ENCODE measurements at regions not wholly inside any gene's neighbourhood (a gene's known extent, or its start where the extent isn't known, plus 50 kb on each side); places are given as distances from the start of the nearest gene placed in this dataset.
"Not testable (repeated sequence)": the region's sequence is repeated elsewhere in the genome, so short reads cannot be mapped to it uniquely, and the experiment has no call there.

DNA sequence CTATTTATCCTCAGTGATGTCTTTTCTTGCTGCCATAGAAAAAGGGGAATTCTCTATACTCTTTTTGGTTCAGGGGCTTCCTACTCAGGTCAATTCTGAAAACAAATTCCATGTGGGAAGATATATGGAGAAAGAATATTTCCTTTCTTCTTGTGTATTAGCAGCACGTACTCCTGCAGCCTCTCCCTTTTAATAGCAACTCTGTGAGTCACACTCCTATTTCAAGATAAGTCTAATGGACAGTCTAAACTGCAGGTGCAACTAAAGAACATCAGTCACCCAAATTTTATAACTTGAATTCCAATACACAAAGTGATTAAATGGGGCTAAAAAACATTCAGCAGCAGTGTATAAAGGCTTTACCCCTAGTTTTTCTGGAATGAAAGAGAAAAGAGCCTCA, 942.2 kb downstream of the CNTNAP5 start:
- DNase-seq: no peak

DNA sequence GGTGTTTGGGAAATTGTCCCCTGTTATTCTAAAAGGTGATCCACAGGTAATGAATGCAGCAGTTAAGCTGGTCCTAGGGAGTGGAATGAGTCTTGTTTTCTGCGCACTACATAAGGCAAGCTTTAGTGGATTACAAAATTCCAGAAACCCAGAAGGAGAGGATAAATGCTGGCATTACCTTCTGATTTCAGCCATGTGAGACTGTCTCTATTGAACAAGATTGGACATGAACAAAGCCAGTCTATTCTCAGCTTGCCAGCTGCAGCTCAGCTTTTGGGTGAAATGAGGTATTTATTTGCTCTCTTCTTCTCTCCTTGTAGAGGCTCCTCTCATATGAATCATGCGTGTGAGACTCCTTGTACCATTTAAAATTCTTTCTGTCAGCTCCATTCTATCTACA, 944.9 kb downstream of the CNTNAP5 start:
- no peak for DNase-seq

DNA sequence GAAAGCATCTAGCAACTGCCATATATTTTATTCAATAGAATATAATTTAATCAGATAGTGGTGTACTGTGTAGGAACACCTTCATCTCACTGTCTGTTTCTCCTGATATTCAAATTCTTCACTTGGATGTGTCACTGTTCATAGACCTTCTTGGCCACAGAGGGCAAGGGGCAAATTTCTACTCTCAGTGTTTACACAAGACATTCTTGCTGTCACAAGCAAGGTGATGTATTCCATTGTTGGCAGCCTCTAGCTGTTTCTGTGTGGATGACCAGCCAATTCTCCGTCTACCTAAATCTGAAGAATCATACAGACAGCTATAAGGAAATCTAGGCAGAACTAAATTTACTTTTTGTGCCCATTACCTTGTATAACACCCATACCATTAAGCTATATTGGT, 948.3 kb downstream of the CNTNAP5 start:
- DNase-seq: no peak

DNA sequence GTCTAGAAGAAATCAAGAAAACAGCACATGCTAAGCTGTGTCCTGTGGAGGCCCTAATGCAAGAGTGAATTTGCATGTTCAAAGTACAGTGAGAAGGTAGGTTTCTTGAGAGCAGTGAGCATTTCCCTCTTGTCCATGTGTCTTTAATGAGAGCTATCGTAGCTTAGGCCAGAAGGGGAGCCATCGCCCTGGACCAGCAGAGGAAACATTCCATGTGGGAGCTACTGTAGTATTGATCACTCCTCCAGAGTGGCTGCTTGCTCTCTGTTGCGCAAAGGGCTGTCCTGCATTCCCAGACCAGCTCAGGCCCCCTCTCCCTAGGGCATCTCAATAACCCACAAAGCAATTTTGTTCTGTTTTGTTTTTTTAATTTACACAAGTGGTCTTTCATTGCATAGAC, 950.1 kb downstream of the CNTNAP5 start:
- DNase-seq: no peak

DNA sequence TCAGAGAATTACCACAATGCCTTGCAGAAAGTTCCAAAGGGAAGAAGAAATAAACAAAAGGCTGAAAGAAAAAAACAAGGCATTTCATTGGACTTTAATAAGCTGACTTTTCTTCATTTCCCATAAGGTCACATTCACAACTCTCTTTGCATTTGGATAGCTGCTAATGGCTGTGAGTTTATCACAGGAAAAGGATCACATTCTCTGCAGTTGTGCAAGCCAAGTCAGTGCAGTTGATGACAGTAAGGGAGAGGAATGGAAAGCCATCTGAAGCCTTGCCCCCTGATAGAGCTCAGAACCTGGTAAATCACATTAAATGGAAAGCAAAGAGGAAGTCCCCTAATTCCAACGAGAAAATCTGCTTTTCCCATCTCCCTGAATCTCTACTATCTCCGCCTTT, 950.6 kb downstream of the CNTNAP5 start:
- no peak for DNase-seq

DNA sequence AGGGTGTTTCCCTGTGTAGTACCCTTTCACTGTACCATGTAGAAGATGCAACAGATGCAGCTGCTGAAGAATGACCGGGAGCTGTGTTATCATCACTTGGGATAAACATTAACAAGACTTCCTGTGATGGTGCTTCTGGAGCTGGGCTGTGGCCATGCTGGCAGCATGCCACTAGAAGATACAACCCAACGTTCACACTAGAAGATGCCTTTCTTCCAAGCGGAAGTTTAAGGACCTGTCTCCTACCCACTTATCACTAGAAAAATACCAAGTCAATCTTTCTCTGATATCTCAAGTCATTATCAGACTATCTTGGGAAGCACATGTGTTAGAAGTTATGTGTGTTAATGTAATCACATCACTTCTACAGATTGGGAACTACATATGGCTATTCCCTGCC, 953.5 kb downstream of the CNTNAP5 start:
- no peak for DNase-seq

DNA sequence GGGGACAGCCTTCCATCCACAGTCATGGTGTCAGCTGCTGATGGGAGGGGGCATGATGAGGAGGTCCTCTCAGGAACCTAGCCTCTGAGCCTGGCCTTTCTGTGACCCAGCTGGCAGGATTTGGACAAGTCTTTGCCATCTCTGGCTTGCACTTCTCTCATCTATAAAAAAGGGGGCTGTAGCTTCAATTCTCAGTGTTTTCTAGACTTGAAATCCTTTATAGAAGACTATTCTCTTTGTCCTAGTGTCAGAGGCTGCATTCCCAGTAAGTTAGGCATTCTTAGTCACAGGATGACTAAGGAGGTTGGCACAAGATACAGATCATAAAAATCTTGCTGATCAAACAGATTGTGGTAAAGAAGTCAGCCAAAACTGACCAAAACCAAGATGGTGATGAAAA, 958.5 kb downstream of the CNTNAP5 start:
- DNase-seq: no peak

DNA sequence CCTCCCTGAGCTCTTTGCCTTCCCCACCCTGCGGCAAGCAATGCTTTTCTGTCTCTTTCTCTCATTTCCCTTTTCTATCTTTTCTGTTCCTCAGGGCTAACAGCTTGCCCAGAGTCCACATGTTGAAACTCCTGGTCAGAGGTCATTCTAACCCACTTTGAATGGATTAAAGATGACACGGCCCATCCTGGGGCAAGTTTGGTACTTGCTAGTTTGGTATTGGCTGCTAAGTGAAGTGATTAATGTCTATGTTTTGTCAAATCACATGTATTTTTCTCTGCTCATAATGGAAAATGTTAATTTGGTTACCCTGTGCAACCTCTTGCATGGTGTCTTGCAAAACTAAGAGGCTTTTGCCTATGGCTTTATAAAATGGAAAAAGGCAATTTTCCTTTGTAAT, 960.2 kb downstream of the CNTNAP5 start:
- no peak for DNase-seq

DNA sequence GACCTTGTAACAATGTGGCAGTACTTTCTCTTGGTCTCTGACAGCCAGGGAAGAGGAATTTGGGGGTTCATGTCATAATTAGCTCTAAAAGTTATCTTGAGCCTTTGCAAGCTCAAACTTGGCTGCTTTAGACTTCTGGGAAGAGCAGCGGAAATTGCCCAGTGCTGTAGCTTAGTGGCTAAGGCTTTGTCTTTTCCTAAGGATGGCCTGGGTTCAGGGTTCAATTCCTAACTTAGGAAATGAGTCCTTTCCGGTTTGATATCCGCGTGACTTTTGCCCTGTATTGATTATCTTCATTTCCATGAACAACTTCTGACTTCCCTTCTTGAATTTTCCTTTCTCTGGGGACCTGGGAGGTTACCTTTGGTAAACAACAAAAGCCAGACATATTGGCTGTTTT, 961.0 kb downstream of the CNTNAP5 start:
- no peak for DNase-seq

DNA sequence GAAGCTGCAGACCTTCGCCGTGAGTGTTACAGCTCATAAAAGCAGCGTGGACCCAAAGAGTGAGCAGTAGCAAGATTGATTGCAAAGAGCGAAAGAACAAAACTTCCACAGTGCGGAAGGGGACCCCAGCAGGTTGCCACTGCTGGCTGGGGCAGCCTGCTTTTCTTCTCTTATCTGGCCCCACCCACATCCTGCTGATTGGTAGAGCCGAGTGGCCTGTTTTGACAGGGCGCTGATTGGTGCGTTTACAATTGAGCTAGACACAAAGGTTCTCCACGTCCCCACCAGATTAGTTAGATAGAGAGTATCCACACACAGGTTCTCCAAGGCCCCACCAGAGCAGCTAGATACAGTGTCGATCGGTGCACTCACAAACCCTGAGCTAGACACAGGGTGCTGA, 961.8 kb downstream of the CNTNAP5 start:
- DNase-seq: not testable (repeated sequence)

DNA sequence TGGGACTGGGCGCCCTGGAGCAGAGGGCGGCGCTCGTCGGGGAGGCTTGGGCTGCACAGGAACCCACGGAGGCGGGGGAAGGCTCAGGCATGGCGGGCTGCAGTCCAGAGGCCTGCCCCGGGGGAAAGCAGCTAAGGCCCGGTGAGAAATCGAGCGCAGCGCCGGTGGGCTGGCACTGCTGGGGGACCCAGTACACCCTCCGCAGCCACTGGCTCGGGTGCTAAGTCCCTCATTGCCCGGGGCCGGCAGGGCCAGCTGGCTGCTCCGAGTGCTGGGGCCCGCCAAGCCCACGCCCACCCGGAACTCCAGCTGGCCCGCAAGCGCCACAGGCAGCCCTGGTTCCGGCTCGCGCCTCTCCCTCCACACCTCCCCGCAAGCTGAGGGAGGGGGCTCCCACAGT, 962.3 kb downstream of the CNTNAP5 start:
- not testable (repeated sequence) for DNase-seq

DNA sequence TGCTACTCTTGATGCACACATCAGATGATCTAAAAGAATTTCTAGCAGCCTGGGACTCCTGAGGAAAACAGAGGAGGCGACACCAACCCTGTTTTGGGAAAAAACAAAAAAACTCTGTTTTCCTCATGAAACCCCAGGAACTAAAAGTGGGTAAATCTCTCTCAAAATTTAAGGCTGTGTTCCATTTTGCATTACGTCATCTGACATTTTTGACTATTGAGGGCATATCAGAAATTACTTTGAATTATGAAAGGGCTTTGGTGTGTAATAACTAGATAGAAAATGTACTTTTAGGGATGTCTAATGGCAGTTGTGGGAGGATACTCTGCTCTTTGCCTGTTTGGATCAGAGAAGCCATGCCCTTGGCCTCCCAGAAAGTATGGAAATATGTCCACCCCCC, 963.0 kb downstream of the CNTNAP5 start:
- DNase-seq: no peak

DNA sequence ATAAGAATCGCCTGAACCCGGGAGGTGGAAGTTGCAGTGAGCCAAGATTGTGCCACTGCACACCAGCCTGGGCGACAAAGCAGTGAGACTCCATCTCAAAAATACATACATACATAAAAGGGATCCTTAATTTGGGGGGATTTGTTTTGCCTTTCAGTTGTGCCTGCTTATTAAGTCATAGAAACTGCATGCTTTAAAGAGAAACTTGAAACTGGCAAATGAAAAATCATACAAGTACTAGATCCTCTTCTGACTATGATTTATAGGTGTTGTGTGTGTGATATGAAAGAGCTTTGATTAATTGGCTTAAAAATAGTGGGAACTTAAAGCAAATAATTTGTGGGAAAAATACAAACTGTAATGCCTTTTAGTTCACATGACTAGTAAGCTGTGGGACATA, 963.7 kb downstream of the CNTNAP5 start:
- no peak for DNase-seq

DNA sequence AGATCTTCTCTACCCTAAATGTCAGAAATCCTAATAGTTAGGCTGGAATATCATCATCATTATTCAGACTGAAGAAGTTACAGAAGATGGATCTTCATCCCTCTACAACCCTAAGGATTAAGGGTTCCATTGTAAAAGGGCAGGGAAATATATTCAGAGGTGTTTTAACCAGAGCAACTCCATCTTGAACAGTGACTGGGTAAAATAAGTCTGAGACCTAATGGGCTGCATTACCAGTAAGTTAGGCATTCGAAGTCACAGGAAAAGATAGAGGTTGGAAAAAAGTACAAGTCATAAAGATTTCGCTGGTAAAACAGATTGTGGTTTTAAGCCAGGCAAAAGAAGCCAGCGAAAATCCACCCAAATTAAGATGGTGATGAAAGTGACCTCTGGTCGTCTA, 968.7 kb downstream of the CNTNAP5 start:
- DNase-seq: no peak

DNA sequence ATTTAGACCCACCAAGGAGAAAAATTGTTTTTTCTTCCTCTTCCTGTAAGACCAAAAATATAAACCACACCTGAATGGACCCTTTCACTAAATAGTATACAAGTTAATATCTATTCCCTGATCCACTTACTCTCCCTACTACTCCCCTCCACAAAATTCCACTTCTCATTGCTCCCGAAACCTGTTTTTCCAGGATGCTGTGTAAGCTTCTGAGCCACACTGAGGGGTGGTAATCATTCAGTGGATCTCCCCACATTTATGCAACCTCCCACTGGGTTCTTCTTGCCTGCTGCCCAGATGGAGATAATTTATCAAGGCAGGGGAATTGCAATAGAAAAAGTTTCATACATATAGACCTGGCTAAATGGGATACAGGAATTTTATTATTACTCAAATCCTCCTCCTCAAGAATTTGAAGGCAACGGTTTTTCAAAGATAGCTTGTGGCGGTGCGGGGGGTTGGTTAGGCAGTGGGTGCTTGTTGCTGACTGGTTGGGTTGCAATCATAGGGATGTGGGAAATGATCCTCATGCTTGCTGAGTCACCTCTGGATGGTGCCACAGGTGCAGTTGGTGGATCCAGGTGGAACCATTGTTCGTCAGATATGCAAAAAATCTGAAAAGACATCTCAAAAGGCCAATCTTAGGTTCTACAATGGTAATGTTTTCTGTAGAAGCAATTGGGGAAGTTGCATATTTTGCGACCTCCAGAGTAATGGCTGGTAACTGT, 970.3 kb downstream of the CNTNAP5 start:
- DNase-seq: no peak

DNA sequence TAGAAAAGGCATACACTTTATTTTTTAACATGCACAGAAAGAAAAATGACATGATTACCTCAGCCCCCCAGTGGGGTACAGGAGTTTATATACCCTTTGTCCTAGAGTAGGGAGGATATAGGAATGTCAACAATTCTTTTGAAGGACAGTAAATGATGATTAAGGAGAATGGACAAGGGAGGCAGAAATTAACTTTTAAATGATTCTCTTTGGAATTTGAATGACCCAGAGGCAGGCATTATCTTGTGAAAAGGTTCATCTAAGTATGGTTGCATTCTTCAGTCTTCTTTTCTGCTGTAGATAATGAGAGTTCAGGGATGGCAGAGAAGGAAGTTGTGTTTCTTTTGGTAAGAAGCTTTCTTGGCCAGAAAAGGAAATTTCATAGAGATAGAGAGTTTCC, 971.3 kb downstream of the CNTNAP5 start:
- no peak for DNase-seq

DNA sequence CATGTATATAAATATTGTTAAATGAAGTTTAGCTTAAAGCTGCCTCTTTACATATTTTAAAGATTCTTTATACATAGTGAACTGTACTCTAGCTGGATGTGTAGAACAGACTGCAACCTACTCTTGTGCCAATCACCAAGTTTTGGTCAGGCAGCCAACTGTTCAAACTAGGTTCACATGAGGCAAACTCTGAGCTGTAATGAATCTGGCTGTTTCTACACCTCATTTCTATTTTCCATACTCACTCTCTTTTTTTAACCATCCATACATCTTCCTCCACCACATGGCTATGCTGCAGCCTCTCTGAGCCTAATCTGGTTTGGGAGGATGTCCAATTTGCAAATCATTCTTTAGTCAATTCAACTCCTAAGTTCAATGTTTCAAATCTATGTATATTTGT, 974.8 kb downstream of the CNTNAP5 start:
- no peak for DNase-seq

DNA sequence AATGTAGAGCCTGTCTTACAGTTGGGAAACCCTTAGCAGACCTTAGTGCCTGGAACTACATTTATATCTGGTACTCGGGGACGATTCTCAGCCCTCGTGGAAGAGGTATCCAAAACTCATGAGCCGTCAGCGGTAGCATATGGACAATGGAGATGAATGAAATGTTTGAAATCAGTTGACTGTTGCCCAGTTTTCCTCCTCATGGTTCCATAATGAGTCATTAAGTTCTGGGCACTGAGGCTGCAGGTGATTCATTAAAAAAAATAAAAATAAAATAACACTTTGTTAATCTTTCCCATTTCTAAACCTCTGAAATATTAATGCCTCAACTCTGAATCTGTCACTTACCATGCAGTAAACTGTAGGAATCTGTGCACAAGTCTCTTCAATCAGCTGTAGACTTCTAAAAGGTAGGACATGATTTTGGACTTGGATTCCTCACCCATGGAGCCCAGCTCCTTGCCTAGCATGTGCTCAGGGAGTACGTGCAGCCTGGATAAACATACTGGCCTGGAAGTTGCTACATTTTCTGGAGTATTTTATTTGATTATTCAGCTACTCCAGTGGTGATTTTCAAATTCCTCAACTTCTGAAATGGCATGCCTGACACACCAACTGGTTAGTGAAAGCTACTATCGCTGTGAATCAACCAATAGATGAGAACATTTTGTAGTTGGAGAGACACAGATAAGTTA, 979.2 kb downstream of the CNTNAP5 start:
- no peak for DNase-seq

DNA sequence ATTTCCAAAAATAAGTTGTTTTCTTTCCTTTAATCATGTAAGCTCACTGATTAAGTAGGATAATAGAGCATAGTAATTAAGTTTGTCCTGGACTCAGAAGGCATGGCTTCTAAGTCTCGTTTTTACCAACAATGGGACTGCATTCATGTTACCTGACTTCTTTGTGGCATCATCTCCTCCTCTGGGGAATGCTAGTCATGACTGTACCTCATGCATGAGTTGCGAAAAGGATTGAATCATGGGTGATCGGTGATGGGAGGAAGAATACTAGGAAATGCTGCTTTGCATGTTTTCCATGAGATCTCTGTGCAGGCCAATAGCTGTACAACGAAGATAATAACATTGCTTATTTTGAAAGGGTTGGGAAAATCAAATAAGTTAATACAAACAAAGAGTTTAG, 981.6 kb downstream of the CNTNAP5 start:
- DNase-seq: no peak

DNA sequence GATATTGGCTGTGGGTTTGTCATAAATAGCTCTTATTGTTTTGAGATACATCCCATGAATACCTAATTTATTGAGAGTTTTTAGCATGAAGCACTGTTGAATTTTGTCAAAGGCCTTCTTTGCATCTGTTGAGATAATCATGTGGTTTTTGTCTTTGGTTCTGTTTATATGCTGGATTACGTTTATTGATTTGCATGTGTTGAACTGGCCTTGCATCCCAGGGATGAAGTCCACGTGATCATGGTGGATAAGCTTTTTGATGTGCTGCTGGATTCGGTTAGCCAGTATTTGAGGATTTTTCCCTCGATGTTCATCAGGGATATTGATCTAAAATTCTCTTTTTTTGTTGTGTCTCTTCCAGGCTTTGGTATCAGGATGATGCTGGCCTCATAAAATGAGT, 1003.6 kb downstream of the CNTNAP5 start:
- not testable (repeated sequence) for DNase-seq

DNA sequence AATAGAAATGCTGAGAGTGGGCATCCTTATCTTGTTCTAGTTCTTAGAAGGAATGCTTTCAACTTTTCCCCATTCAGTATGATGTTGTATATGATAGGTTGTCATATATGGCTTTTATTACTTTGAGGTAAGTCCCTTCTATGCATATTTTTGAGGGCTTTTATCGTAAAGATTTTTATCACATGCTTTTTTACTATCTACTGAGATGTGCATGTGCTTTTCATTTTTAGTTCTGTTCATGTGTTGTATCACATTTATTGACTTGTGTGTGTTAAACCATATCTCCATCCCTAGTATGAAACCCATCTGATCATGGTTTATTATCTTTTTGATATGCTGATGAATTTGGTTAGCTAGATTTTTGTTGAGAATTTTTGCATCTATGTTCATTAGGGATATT, 1008.8 kb downstream of the CNTNAP5 start:
- no peak for DNase-seq

DNA sequence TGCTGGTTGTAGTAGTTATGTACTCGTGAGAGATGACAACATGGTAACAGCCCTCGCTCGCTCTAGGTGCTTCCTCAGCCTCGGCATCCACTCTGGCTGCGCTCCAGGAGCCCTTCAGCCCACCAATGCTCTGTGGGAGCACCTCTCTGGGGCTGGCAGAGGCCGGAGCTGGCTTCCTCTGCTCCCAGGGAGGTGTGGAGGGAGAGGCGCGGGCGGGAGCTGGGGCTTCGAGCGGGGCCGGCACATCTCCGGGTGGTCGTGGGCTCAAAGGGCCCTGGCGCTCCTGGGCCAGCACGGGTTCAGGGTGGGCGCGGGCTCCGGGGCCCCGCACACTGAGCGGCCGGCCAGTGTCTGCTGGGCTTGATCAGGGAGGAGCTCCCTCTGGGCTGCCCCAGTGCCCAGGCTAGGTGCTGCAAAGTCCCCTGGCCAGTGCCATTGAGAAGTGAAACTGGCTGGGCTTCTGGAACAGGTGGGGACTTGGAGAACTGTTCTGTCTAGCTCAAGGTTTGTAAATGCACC, 1012.1 kb downstream of the CNTNAP5 start:
- DNase-seq: no peak

DNA sequence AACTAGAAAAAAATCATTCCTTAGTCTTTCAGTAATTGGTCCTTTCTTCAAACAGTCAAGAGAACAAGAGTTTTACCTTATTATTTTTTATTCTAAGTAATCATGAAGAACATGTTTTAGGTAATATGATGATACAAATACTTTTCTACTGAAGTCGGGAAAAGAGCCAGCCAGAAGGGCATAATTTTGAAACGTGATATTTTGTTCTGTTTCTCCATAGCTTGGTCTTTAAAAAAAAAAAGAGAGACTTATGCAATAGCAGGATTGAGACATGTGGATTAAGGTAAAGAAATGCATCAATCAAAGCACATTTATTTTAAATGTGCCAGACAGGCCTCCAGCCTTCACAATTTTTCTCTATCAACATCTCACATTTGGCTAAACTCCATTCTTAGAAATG, 1016.8 kb downstream of the CNTNAP5 start:
- no peak for DNase-seq

DNA sequence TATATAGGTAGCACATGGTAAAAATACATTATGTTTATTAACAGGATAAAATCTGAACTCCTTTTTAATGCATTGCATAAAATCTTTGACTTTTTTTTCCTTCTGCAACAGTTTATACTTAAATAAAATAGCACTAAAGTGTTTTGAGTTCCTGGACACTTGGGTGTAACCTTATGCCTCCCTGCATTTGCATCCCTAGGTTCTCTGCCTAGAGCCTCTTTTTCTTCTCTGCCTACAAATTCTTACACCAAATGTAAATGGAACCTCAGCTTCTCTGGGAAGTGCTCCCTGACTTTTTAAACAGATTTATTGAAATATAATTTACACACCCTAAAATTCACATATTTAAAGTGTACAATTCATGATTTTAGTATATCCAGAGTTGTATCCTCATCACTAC, 1017.6 kb downstream of the CNTNAP5 start:
- no peak for DNase-seq

Data from activated naive CD4-positive, alpha-beta T cell treated with anti-CD3 and anti-CD28 coated beads, Interleukin-2, amount 50 U/mL, for 16 hours (primary cell).